ENCODE measurements at regions not wholly inside any gene's neighbourhood (a gene's known extent, or its start where the extent isn't known, plus 50 kb on each side); places are given as distances from the start of the nearest gene placed in this dataset.

DNA sequence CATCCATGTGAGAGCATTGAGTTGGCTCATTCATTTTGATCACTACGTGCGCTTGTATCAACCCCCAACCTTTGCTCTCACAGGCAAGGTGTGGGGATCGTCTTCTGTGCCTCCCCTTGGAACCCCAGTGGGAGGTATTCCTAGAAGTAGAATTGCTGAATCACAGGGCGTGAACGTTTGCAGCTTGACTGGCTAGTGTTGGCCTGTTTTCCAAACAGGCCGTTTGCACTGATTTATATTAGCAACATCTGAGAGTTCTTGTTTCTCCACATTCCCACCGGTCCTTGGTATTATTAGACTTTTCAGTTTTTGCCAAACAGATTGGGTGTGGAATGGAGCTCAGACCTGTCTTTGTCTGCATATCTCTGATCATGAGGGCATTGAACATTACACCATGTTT lies 288.6 kb upstream of the PWP1 start:
- in situ Hi-C loops (cut with MboI; ENCODE audit: low sequenced_read_pairs) = no loop called here

GRCh38 chr12:107397890-107398500 lies 287.6 kb upstream of the PWP1 start:
- in situ Hi-C loops (cut with MboI; ENCODE audit: low sequenced_read_pairs) = no loop called here

GRCh38 chr12:107399046-107399445 lies 286.6 kb upstream of the PWP1 start:
- in situ Hi-C loops (cut with MboI; ENCODE audit: low sequenced_read_pairs) = no loop called here

DNA sequence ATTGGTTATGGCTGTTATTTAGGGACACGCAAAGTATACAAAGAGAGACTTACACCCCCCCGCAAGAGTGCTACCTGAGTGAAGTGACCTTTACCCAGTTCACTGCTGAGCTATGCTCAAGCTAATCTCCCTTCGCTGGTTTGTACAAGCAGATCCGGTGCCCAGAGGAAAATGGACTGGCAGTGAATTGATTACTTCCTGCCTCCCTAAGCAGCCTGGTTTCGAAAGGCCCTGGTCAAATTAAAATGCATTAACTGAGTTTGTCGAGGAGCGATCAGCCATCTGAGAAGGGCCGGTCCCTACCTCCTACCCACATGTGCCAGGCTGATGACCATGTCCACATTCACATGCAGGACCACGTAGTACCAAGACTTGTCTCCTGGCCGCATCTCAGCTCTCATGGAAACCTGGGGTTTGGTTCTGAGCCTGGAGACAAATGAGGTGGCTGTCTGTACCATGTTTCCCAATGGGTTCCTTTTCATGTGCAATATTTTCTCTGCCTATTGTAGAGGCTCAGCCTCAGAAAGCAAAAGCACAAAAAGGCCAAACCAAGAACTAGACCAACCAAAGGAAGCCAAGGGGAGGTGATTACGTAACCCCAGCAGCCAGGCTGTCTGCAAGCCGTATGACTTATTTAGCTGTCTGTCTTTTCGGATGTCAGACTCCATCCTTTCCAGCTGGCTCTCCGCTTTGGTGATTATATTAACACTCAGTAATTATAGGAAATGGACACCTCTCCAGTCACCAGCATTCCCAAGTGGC lies 284.7 kb upstream of the PWP1 start:
- in situ Hi-C loops (cut with MboI; ENCODE audit: low sequenced_read_pairs) = loop anchor here (25.0 kb wide), 1 partner anchor 264 kb away; no protein-coding TSS in a partner anchor

DNA sequence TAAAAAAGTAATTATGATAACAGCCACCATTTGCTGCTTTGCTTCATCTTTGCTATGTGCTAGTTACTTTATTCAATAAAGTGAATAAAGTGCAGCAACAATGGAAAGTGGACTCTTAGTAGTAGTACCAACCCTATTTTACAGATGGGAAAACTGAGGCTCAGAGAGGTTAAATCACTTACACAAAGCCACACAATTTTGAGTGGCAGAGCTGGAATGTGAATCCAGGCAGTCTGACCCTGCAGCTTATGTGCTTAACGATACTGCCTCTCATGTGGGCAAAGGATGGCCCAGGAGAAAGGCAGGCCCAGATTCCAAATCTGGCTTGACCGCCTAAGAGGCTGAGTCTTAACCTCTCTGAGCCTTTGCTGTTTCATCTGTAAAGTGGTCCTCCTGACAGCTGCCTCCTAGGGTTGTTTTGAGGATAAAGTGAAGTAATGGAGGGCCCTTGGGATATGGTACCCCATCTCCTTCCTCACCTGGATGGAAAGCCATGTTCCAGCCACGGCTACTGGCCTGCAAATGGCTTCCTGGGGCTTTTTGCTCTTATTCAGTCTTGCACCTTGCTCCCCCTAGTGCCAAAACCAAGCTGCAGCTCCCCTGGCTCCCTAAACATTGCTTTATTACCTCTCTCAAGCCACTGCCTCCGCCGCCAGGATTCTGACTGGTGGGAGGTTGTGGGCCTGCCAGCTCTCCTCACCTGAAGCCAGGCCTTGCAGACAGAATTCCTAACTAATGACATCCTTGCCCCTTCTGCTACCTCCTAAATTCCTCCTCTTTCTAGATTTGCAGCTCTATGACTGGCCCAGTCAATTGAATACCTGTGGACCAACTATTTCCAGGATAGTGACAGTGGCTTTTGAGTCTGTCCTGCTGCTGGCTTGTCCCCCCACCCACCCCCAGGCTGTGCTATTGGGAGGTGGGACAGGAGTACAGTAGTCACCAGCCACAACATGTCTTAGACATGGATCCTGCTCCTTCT lies 283.3 kb upstream of the PWP1 start:
- in situ Hi-C loops (cut with MboI; ENCODE audit: low sequenced_read_pairs) = loop anchor here (25.0 kb wide), 1 partner anchor 265 kb away; no protein-coding TSS in a partner anchor

DNA sequence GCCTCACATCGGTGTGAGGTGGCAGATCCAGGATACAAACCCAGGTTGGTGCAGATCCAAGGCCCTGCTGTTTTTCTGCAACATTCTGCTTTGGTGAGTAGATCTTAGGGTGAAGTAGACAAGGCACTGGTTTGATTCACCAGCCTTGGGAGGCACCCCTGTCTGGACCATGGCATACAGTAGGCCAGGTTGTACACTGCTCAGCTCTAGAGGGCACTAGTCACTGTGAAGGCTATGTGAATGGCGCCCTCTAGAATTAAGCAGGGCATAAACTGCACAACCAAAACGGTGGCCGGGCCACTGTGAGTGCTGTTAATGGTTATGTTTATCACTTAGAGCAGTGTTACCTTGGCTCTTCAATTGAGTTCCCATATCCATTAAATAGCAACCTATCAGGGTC lies 280.6 kb upstream of the PWP1 start:
- in situ Hi-C loops (cut with MboI; ENCODE audit: low sequenced_read_pairs) = loop anchor here (25.0 kb wide), 1 partner anchor 268 kb away; no protein-coding TSS in a partner anchor

GRCh38 chr12:107405436-107405835 lies 280.2 kb upstream of the PWP1 start:
- in situ Hi-C loops (cut with MboI; ENCODE audit: low sequenced_read_pairs) = loop anchor here (25.0 kb wide), 1 partner anchor 268 kb away; no protein-coding TSS in a partner anchor

- in situ Hi-C loops (cut with MboI; ENCODE audit: low sequenced_read_pairs) = loop anchor here (25.0 kb wide), 1 partner anchor 270 kb away; no protein-coding TSS in a partner anchor
Observed at GRCh38 chr12:107406932-107407331, 278.7 kb upstream of the PWP1 start.

- in situ Hi-C loops (cut with MboI; ENCODE audit: low sequenced_read_pairs) = loop anchor here (25.0 kb wide), 1 partner anchor 275 kb away; no protein-coding TSS in a partner anchor
Observed at GRCh38 chr12:107411792-107412535, 273.6 kb upstream of the PWP1 start.

- in situ Hi-C loops (cut with MboI; ENCODE audit: low sequenced_read_pairs) = loop anchor here (25.0 kb wide), 1 partner anchor 278 kb away; no protein-coding TSS in a partner anchor
Observed at GRCh38 chr12:107415071-107415470, 270.5 kb upstream of the PWP1 start.

- in situ Hi-C loops (cut with MboI; ENCODE audit: low sequenced_read_pairs) = loop anchor here (25.0 kb wide), 1 partner anchor 279 kb away; no protein-coding TSS in a partner anchor
Observed at GRCh38 chr12:107415834-107416233, 269.8 kb upstream of the PWP1 start.

DNA sequence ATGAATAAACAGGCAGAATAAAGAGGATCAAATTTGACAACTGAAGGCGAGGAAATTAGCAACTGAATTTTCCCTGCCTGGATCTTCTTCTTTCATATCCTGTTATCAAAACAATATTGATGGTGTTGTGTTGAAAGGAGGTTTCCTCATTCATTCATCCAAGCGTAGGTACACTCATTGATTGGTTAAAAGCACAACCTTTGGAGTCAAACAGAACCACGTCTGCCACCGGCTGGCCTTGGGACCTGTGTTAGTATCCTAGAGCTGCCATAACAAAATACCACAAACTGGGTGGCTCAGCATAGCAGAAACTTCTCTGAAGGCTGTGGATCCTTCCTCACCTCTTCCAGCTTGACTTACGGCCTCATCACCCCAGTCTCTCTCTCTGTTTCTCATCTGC lies 268.6 kb upstream of the PWP1 start:
- in situ Hi-C loops (cut with MboI; ENCODE audit: low sequenced_read_pairs) = loop anchor here (25.0 kb wide), 1 partner anchor 280 kb away; no protein-coding TSS in a partner anchor

- in situ Hi-C loops (cut with MboI; ENCODE audit: low sequenced_read_pairs) = loop anchor here (25.0 kb wide), 1 partner anchor 282 kb away; no protein-coding TSS in a partner anchor
Observed at GRCh38 chr12:107418981-107419380, 266.6 kb upstream of the PWP1 start.

- in situ Hi-C loops (cut with MboI; ENCODE audit: low sequenced_read_pairs) = loop anchor here (25.0 kb wide), 1 partner anchor 286 kb away; no protein-coding TSS in a partner anchor
Observed at GRCh38 chr12:107423531-107423930, 262.1 kb upstream of the PWP1 start.

GRCh38 chr12:107429006-107429705 lies 256.4 kb upstream of the PWP1 start:
- in situ Hi-C loops (cut with MboI; ENCODE audit: low sequenced_read_pairs) = no loop called here

GRCh38 chr12:107431942-107432341 lies 253.7 kb upstream of the PWP1 start:
- in situ Hi-C loops (cut with MboI; ENCODE audit: low sequenced_read_pairs) = no loop called here

DNA sequence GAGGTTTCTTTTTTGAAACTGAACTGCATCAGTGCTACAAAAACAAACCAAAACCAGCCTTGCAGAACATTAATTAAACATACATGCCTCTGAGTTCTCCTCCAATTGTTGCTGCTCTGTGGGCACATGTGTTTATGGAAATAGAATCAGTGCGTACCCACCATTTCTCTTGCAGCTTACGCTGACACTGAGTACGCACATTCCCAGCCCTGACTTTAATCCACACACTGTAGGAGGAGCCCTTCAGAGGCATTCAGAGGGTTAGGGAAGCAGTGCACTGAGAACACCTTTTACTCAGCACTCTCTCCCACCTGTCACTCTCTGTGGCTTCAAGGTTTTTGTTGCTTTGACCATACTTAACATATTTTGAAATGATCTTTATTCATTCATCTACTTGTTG lies 250.5 kb upstream of the PWP1 start:
- in situ Hi-C loops (cut with MboI; ENCODE audit: low sequenced_read_pairs) = no loop called here

GRCh38 chr12:107435520-107435919 lies 250.1 kb upstream of the PWP1 start:
- in situ Hi-C loops (cut with MboI; ENCODE audit: low sequenced_read_pairs) = no loop called here

DNA sequence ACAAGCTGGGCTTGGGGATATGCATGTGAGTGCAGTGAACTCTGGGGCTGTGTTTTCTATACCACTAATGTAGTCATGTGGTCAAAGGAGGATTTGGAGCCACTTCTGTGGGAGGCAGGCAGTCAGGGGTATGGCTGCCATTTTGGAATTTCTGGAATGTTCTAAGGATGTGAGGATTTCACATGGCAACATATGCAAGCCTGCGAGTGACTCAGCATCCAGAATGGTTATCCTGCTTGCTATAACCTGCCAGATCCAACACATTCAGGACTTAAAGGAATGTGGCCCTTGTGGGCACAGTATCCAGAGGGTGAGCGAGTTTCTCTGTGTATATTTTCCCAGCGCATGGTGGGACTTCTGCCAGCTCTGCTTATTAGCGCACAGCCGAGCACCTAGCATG lies 249.2 kb upstream of the PWP1 start:
- in situ Hi-C loops (cut with MboI; ENCODE audit: low sequenced_read_pairs) = no loop called here
